NB4 (cell line): ENCODE measurements at regions not wholly inside any gene's neighbourhood (a gene's known extent, or its start where the extent isn't known, plus 50 kb on each side); places are given as distances from the start of the nearest gene placed in this dataset.

Experiments used
- DNase-seq: peaks from one replicate; pipeline ENCODE4 v3.0.0; 2010; ENCODE audit warnings: low read depth
- H3K4me3 ChIP-seq: one replicate; pipeline ENCODE4 v1.5.1; 2011; ENCODE audit warnings: mild to moderate bottlenecking, low read depth, low read length, moderate library complexity
- CTCF ChIP-seq: IDR thresholded peaks from one replicate; pipeline ENCODE4 v1.5.1; 2012; ENCODE audit warnings: low read depth, low read length
- MYC ChIP-seq: IDR thresholded peaks from 2 replicates; pipeline ENCODE4 v1.6.1; 2011; ENCODE audit warnings: low read depth, low read length
- POLR2A ChIP-seq: IDR thresholded peaks from 2 replicates; pipeline ENCODE4 v1.6.1; 2011; ENCODE audit warnings: mild to moderate bottlenecking; ENCODE audit not compliant: insufficient read length; ENCODE audit errors: extremely low read depth
- TF ChIP-seq, protein P1 (sequence below): IDR thresholded peaks from 2 replicates; pipeline ENCODE4 v1.6.1; 2011; ENCODE audit warnings: low read depth, low read length

GRCh38 chr14:94962166-94962575, 192.3 kb upstream of the GSC start:
- TF ChIP-seq MYC, result no peak
- no peak for DNase-seq
- no peak overlapping the region for H3K4me3 ChIP-seq

GRCh38 chr14:94961386-94962165, 191.7 kb upstream of the GSC start:
- H3K4me3 ChIP-seq, result no peak overlapping the region
- TF ChIP-seq MYC, result no peak
- no peak for TF ChIP-seq CTCF
- TF ChIP-seq, protein P1, sequence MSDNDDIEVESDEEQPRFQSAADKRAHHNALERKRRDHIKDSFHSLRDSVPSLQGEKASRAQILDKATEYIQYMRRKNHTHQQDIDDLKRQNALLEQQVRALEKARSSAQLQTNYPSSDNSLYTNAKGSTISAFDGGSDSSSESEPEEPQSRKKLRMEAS, result no peak
- no peak for TF ChIP-seq POLR2A
- no peak for DNase-seq

- DNase-seq, result no peak
- H3K4me3 ChIP-seq, result no peak overlapping the region
- TF ChIP-seq MYC (no peak), POLR2A (no peak), CTCF (no peak)
- TF ChIP-seq, protein P1, result no peak
Measured at GRCh38 chr14:94960285-94961001, 190.5 kb upstream of the GSC start.

- no peak for DNase-seq
- TF ChIP-seq, protein P1, result no peak
- TF ChIP-seq MYC (no peak), CTCF (no peak), POLR2A (no peak)
- H3K4me3 ChIP-seq, result no peak overlapping the region
Measured at GRCh38 chr14:94953541-94954260, 183.8 kb upstream of the GSC start.

DNA sequence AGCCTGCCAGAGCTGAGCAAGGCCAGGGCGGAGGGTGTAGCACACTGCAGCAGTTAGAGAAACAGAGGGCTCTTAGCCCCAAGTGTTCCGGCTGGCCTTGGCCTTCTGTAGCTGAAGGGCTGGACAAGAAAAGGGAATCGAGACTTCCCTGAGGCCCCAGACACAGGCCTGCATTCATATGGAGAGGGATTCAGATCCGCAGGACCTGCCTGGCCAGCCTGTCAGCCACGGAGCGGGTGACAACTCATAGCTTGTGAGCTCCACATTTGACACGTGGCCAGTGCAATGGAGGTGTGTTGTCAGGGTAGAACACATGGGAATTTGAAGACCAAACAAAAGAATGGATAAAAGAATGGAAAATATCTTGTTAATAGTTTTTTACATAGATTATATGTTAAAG, 182.2 kb upstream of the GSC start:
- TF ChIP-seq, protein P1, result no peak
- TF ChIP-seq MYC (no peak), CTCF (no peak), POLR2A (no peak)
- DNase-seq, result no peak
- no peak overlapping the region for H3K4me3 ChIP-seq

DNA sequence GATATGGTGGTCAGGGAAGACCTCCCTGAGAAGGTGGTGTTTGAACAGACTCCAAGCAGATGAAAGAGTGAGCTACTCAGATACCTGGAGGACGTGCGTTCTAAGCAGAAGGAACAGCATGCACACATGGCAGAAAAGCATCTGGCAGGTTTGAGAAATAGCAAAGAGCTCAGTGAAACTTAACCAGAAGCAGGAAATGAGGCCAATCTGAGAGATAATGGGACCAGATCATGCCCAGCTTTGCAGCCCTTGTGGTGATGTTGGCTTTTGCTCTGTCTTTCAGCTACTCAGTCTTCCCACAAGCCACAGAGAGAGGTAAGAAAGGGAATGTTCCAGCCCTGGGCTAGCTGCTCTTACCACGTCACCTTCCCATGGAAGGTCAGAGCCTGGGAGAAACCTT, 176.3 kb upstream of the GSC start:
- TF ChIP-seq CTCF, result no peak
- TF ChIP-seq MYC, result no peak
- no peak for TF ChIP-seq POLR2A
- TF ChIP-seq, protein P1, result no peak
- DNase-seq, result no peak
- H3K4me3 ChIP-seq, result no peak overlapping the region
